ENCODE measurements at regions not wholly inside any gene's neighbourhood (a gene's known extent, or its start where the extent isn't known, plus 50 kb on each side); places are given as distances from the start of the nearest gene placed in this dataset.
"Not testable (repeated sequence)": the region's sequence is repeated elsewhere in the genome, so short reads cannot be mapped to it uniquely, and the experiment has no call there.

- TF ChIP-seq CTCF (IDR thresholded peaks at IDR 0.05; ENCODE audit: control extremely low read depth, extremely low read depth, low read depth, missing control alignments), result no peak
- ChIA-PET POLR2A (no interaction called here), CTCF (interaction anchor here (0.7 to 9.0 kb wide), 4 partner anchors 9 to 1872 kb away, joined by 3 to 230 read pairs (median 4); no protein-coding TSS in a partner anchor)
- no peak for DNase-seq (ENCODE audit: extremely low spot score)
Observed at GRCh38 chr15:22227411-22228100, 147.2 kb downstream of the OR4M2 start.

GRCh38 chr15:22228101-22228762 is 147.9 kb downstream of the OR4M2 start:
- ChIA-PET CTCF (interaction anchor here (1.0 to 9.0 kb wide), 4 partner anchors 8 to 1872 kb away, joined by 3 to 230 read pairs (median 4); no protein-coding TSS in a partner anchor), POLR2A (no interaction called here)
- no peak for DNase-seq (ENCODE audit: extremely low spot score)
- TF ChIP-seq CTCF (IDR thresholded peaks at IDR 0.05; ENCODE audit: control extremely low read depth, extremely low read depth, low read depth, missing control alignments), result no peak

- DNase-seq (ENCODE audit: extremely low spot score), result no peak
- TF ChIP-seq CTCF (IDR thresholded peaks at IDR 0.05; ENCODE audit: control extremely low read depth, extremely low read depth, low read depth, missing control alignments), result no peak
- CTCF ChIA-PET, result interaction anchor here (1.1 kb wide), 1 partner anchor 1874 kb away, joined by 4 read pairs; no protein-coding TSS in a partner anchor
- POLR2A ChIA-PET, result no interaction called here
Observed at GRCh38 chr15:22229990-22230819, 149.9 kb downstream of the OR4M2 start.

- TF ChIP-seq CTCF (IDR thresholded peaks at IDR 0.05; ENCODE audit: control extremely low read depth, extremely low read depth, low read depth, missing control alignments), result no peak
- ChIA-PET CTCF (no interaction called here), POLR2A (no interaction called here)
- no peak for DNase-seq (ENCODE audit: extremely low spot score)
Observed at GRCh38 chr15:22231603-22232002, 151.3 kb downstream of the OR4M2 start.

- ChIA-PET POLR2A (interaction anchor here (0.6 kb wide), 1 partner anchor 15 kb away, joined by 3 read pairs; no protein-coding TSS in a partner anchor), CTCF (interaction anchor here (1.1 kb wide), 1 partner anchor 1876 kb away, joined by 3 read pairs; no protein-coding TSS in a partner anchor)
- no peak for DNase-seq (ENCODE audit: extremely low spot score)
- no peak for TF ChIP-seq CTCF (IDR thresholded peaks at IDR 0.05; ENCODE audit: control extremely low read depth, extremely low read depth, low read depth, missing control alignments)
Observed at GRCh38 chr15:22232675-22233074, 152.3 kb downstream of the OR4M2 start.

GRCh38 chr15:22235261-22235930 is 155.1 kb downstream of the OR4M2 start:
- DNase-seq (ENCODE audit: extremely low spot score); POLR2A ChIA-PET: not testable (repeated sequence)
- CTCF ChIA-PET, result interaction anchor here (0.8 to 2.8 kb wide), 9 partner anchors 8 to 1881 kb away, joined by 3 to 12 read pairs (median 4); no protein-coding TSS in a partner anchor

Measured in GM10248 (cell line).